Loucy (cell line): ENCODE measurements at regions not wholly inside any gene's neighbourhood (a gene's known extent, or its start where the extent isn't known, plus 50 kb on each side); places are given as distances from the start of the nearest gene placed in this dataset.

ENCODE experiments used
- CTCF ChIP-seq: fragments of 200-600 bp; sonication (generic); conservative IDR thresholded peaks from 2 replicates; pipeline ENCODE4 v1.5.1; 2014; ENCODE audit warnings: mild to moderate bottlenecking, antibody characterized with exemption, low read length
- EZH2phosphoT487 ChIP-seq: fragments of 200-600 bp; IDR thresholded peaks from 2 replicates; pipeline ENCODE4 v1.6.1; 2018; ENCODE audit warnings: antibody characterized with exemption, mild to moderate bottlenecking, moderate library complexity, borderline replicate concordance

DNA sequence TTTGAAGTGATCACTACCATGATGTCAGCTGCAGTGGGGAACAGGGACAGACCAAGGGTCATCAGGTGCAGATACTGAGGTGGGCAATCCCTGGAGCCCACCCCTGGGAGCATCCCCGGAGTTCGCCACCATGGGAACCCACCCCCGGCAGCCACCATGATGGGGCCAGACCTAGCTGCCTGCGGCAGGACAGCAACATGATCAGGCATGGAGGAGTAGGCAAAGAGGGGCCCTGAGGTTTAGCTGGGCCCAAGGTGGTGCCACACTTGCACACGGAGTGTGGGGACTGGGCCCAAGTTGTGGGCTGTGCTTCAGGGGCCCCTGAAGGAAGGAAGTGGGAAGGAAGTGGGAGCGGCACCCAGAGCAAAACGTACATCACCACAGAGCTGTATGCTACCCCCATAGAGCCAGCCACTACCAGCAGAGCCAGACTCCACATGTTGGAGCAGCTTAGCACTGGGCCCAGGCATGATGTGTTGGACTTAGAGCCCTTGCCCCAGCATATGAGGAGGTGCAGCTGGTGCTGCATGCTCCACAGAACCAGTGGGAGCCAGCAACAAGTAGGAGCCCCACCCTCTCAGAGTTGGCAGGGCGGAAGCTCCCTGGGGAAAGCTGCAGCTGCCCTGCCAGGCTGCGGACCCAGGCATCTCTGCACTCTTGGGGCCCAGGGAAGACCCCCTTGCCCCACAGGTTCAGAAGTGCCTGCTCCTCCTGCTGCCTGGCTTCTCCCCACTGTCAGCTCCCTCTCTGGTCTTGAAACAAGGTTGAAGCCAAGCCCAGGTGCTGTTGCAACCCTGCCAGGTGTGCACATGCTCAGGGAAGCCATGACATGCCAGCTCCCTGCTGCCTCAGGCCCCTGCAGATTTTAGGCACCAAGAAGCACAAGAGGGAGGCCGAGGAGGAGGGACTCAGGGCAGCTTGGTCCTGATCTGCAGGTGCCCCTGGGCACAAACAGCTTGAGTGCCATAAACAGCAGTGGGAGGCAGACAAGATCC, 515.3 kb downstream of the ZBBX start:
- TF ChIP-seq CTCF, result no peak
- TF ChIP-seq EZH2phosphoT487, result no peak
